Esophagus muscularis mucosa (tissue), 4 donors: ENCODE measurements at regions not wholly inside any gene's neighbourhood (a gene's known extent, or its start where the extent isn't known, plus 50 kb on each side); places are given as distances from the start of the nearest gene placed in this dataset.

ENCODE experiments used
- DNase-seq: peaks from one replicate; pipeline ENCODE4 v3.0.0-alpha.2; 2017; ENCODE audit errors: extremely low spot score
- H3K27ac ChIP-seq, 4 donors: fragments of 200-600 bp; sonication (generic); replicated peaks in 1 of 4; 1 replicate in 3 of 4; 2 replicates in 1 of 4; pipeline ENCODE4 v1.5.1; 2016 to 2019; ENCODE audit warnings: mild to moderate bottlenecking in 1 of 4
- H3K27me3 ChIP-seq, 4 donors: fragments of 200-600 bp; sonication (generic); one replicate each; pipeline versions ENCODE4 v1.5.1 to v1.6.0; 2016 to 2019
- H3K36me3 ChIP-seq, 4 donors: fragments of 200-600 bp; sonication (generic); one replicate each; pipeline ENCODE4 v1.5.1; 2016 to 2019
- H3K4me1 ChIP-seq, 4 donors: fragments of 200-600 bp; sonication (generic); one replicate each; pipeline ENCODE4 v1.5.1; 2016 to 2019
- H3K4me3 ChIP-seq, 4 donors: fragments of 200-600 bp; sonication (generic); 1 replicate in 2 of 4; 2 replicates in 2 of 4; pipeline ENCODE4 v1.5.1; 2016 to 2019; ENCODE audit warnings: mild to moderate bottlenecking in 4 of 4, moderate library complexity in 1 of 4
- H3K9me3 ChIP-seq, 4 donors: fragments of 200-600 bp; sonication (generic); 1 replicate in 3 of 4; 2 replicates in 1 of 4; pipeline ENCODE4 v1.5.1; 2016 to 2019
- EP300 ChIP-seq: sonication (generic); formaldehyde crosslinking; IDR thresholded peaks from one replicate; pipeline ENCODE4 v1.6.1; 2017; ENCODE audit warnings: antibody characterized with exemption
- POLR2A ChIP-seq: fragments of 450-650 bp; IDR thresholded peaks from one replicate; pipeline ENCODE4 v1.6.1; 2017; ENCODE audit warnings: antibody characterized with exemption, moderate library complexity, mild to moderate bottlenecking, low read depth
- POLR2AphosphoS5 ChIP-seq, 2 donors: sonication (generic); formaldehyde crosslinking; IDR thresholded peaks; one replicate each; pipeline ENCODE4 v1.6.1; 2017; ENCODE audit warnings: antibody characterized with exemption in 2 of 2
- WGBS: methylation state at CpG from one replicate; pipeline ENCODE4 v1.1.5; 2018; 5-methylcytosine and 5-hydroxymethylcytosine counted together
- intact Hi-C: fragments of 100-400 bp; cut with DNase I; formaldehyde crosslinking; loops from one replicate; pipeline ENCODE4 v1.15.1; 2023
- TF ChIP-seq, protein P1 (sequence below), 3 experiments: fragments of 200-600 bp in 2 of 3; fragments of 450-650 bp in 1 of 3; sonication (generic) in 2 of 3; IDR thresholded peaks; one replicate each; pipeline ENCODE4 v1.5.1; 2017 to 2019; ENCODE audit warnings: antibody characterized with exemption in 3 of 3, mild to moderate bottlenecking in 2 of 3, moderate library complexity in 1 of 3

DNA sequence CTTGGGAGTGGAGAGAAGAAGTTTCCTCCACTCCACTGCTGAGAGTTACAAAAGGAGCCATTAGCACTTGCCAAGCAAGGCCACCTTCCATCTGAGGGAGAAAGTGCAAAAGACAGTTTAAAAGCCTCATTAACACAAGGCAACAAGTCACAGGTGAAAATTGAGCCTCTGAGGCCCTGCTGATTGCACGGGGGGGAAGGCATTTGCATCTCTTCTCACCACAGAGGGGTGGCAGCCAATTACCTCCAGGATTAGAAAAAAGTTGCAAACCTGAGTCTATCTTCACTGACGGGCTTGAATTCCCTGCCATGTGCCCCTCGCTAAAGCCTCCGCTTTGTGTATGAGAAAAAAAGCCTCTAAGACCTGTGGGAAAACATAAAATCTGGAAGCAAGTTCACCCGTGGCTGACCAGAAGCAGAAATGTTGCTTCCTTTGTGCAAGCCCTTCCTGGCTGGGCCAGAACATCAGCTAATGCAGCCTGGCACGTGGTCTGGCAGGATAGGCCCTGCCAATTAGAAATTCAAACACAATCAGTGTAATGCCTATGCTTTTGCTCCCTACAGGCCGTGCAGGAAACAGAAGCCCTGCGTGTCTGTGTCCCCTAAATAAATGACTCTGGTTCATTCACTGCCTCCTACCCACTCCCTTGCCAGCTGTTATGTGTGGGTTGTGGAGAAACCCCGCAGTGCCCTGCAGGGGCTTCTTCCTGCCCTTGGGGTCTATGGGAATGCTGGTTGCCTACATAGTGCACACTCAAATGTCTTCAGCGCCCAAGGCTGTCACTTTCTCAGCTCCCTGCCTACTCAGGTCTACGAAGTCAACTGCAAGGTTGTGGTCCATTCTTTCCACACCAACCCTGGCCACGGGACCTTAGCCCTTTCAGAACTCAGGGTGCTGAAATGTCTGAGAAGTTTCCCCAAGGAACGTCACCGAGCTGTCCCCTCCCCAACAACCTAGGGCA, 150.2 kb downstream of the UQCRFS1 start:
- Histone ChIP-seq H3K4me3 (no peak overlapping the region), H3K9me3 (peaks cover 0 to 6% (median under 1%) of the 10 kb centered on the region in 4 donors), H3K27ac (no peak overlapping the region), H3K27me3 (peaks cover 0 to 33% (median 0%) of the 10 kb centered on the region in 4 donors), H3K4me1 (no peaks in the 10 kb centered on the region), H3K36me3 (no peaks in the 10 kb centered on the region)
- TF ChIP-seq POLR2A (no peak), POLR2AphosphoS5 (IDR thresholded peaks at IDR 0.05) (no peak)
- WGBS = 45% methylated on average over 12 of the region's 14 CpGs
- intact Hi-C loops = no loop called here
- DNase-seq = no peak

DNA sequence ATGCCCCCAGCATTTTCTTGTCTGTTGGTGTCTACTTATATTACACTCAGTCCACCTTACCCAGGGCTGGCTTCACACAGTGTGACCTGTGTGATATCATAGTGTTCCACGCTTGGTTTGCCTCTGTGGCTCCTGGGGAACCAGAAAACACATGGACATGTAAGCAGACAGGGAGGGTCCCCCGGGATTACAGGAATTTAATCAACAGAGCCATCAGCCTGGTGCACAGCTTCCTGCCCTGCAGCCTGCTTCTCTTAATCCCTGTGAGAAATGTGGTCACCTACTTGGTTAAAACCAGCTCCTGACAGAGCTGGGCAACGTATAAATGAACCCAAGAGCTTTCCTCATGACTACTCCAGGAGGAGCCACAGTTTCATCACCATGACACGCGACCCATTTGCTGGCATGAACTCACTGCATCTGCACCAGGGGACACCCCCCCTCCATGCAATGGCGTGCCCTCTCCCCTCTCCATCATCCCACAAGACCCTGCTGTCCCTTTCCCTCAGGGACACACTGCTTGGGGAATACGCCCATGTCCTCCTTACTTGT, 152.1 kb downstream of the UQCRFS1 start:
- Histone ChIP-seq H3K9me3 (no peaks in the 10 kb centered on the region), H3K4me3 (no peak overlapping the region), H3K27me3 (peaks cover 0 to 33% (median 0%) of the 10 kb centered on the region in 4 donors), H3K36me3 (no peaks in the 10 kb centered on the region), H3K4me1 (peaks cover 0 to 12% (median 9%) of the 10 kb centered on the region in 4 donors), H3K27ac (no peak overlapping the region)
- 73% methylated on average over 7 of the region's 7 CpGs for WGBS
- intact Hi-C loops = no loop called here
- TF ChIP-seq POLR2AphosphoS5 (IDR thresholded peaks at IDR 0.05) = no peak
- TF ChIP-seq, protein P1, sequence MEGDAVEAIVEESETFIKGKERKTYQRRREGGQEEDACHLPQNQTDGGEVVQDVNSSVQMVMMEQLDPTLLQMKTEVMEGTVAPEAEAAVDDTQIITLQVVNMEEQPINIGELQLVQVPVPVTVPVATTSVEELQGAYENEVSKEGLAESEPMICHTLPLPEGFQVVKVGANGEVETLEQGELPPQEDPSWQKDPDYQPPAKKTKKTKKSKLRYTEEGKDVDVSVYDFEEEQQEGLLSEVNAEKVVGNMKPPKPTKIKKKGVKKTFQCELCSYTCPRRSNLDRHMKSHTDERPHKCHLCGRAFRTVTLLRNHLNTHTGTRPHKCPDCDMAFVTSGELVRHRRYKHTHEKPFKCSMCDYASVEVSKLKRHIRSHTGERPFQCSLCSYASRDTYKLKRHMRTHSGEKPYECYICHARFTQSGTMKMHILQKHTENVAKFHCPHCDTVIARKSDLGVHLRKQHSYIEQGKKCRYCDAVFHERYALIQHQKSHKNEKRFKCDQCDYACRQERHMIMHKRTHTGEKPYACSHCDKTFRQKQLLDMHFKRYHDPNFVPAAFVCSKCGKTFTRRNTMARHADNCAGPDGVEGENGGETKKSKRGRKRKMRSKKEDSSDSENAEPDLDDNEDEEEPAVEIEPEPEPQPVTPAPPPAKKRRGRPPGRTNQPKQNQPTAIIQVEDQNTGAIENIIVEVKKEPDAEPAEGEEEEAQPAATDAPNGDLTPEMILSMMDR (IDR thresholded peaks at IDR 0.05) = no peak
- TF ChIP-seq POLR2A = no peak
- TF ChIP-seq EP300 = no peak
- no peak for DNase-seq

DNA sequence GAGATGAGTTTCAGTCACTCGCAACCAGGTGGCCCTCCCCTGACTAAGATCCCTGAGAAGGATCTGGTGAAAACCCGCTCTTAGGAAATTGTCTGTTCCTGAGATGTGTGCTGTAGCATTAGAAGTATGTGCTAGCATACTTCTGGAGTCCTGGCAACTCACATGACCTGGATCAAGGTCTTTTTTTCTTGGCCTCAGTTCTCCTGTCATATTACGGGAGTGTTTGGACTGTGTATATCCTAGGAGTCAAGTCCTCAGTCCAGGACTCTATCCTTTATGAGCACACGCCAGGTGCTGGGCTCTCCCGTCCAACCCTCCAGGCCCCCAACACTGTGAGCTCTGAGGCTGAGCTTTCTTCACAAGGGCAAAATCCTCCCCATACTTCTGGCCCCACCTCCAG, 156.4 kb downstream of the UQCRFS1 start:
- H3K4me1 ChIP-seq = peaks cover 0 to 18% (median 11%) of the 10 kb centered on the region in 4 donors
- no peak overlapping the region for H3K27ac ChIP-seq
- DNase-seq = no peak
- no peak for TF ChIP-seq POLR2A
- TF ChIP-seq POLR2AphosphoS5 (IDR thresholded peaks at IDR 0.05) = peak in 1 of 2 donors; percentile 8
- 37% methylated on average over 3 of the region's 5 CpGs for WGBS
- no peak overlapping the region for H3K4me3 ChIP-seq
- intact Hi-C loops = no loop called here
- no peaks in the 10 kb centered on the region for H3K36me3 ChIP-seq
- no peaks in the 10 kb centered on the region for H3K9me3 ChIP-seq
- peaks cover 0 to 18% (median 0%) of the 10 kb centered on the region in 4 donors for H3K27me3 ChIP-seq

DNA sequence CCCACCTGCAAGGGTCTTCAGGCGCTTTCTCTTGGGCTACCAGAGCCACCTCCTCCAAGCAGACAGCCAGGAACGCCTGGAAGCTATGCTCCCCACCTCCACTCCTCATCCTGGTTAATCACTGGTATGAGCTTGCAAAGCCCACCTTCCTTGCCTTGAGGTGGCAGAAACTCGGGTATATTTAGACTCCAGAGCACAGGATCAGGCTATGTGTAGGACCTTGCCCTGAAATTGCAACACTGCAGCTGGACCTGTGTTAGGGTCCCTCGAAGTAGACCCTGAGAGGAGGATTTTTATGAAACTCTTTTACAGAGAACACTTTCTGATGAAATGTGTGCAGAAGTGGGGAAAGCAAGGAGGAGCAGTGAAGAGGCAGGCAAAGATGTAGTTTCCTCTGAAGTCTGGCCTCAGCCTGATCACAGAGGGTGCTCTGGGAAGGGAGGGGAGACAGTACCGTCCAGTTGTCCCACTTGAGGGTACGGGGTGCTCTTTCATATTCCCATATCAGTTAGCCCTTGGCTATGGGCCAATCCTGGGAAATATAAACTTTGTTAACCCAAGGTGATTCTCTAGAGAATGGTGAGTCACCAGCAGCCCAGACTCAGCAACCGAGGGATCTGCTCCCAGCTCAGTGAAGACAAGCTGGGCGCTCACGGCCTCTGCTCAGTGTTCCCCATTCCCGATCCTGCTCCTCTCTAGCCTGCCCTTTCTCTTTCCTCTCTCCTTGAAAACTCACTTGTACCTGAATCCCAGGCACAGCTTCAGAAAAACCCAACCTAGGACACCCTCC, 157.9 kb downstream of the UQCRFS1 start:
- no peaks in the 10 kb centered on the region for H3K9me3 ChIP-seq
- no peak overlapping the region for H3K27ac ChIP-seq
- WGBS = 68% methylated on average over 10 of the region's 10 CpGs
- no peak for DNase-seq
- H3K36me3 ChIP-seq = no peaks in the 10 kb centered on the region
- no peak for TF ChIP-seq POLR2A
- TF ChIP-seq, protein P1 (IDR thresholded peaks at IDR 0.05) = no peak
- TF ChIP-seq EP300 = no peak
- TF ChIP-seq POLR2AphosphoS5 (IDR thresholded peaks at IDR 0.05) = no peak
- H3K27me3 ChIP-seq = peaks cover 0 to 5% (median 0%) of the 10 kb centered on the region in 4 donors
- no peak overlapping the region for H3K4me3 ChIP-seq
- peaks cover 0 to 18% (median 11%) of the 10 kb centered on the region in 4 donors for H3K4me1 ChIP-seq
- intact Hi-C loops = no loop called here

DNA sequence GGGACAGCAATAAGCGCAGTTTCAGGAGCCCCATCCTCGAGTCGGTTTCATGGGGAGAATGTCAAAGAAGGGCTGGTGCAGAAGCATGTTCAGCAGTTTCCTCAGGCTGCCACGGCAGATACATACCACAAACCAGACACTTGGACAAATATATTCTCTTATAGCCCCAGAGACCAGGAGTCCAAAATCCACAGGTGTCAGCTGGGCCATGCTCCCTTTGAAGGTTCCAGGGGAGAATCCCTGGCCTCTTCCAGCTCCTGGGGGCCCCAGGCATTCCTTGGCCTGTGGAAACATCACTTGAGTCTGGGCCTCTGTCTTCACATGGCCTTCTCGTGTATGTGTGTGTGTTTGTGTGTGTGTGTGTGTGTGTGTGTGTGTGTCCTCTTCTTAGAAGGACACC, 164.1 kb downstream of the UQCRFS1 start:
- 85% methylated on average over 4 of the region's 5 CpGs for WGBS
- H3K27ac ChIP-seq = no peak overlapping the region
- no peaks in the 10 kb centered on the region for H3K9me3 ChIP-seq
- no peak for DNase-seq
- H3K36me3 ChIP-seq = no peaks in the 10 kb centered on the region
- no peak for TF ChIP-seq POLR2AphosphoS5 (IDR thresholded peaks at IDR 0.05)
- TF ChIP-seq POLR2A = no peak
- TF ChIP-seq, protein P1 (IDR thresholded peaks at IDR 0.05) = no peak
- TF ChIP-seq EP300 = no peak
- H3K4me1 ChIP-seq = no peaks in the 10 kb centered on the region
- intact Hi-C loops = no loop called here
- no peaks in the 10 kb centered on the region for H3K27me3 ChIP-seq
- H3K4me3 ChIP-seq = no peak overlapping the region
